GM11168 (cell line): ENCODE measurements at regions not wholly inside any gene's neighbourhood (a gene's known extent, or its start where the extent isn't known, plus 50 kb on each side); places are given as distances from the start of the nearest gene placed in this dataset.

Source experiments
- in situ Hi-C: fragments of 300-500 bp; cut with MboI; formaldehyde crosslinking; loops from one replicate; pipeline ENCODE4 v1.12.0; 2022; ENCODE audit warnings: low sequenced_read_pairs; ENCODE audit not compliant: unreplicated experiment

- in situ Hi-C loops: no loop called here
Measured at GRCh38 chr2:126788113-126788512, 110.6 kb upstream of the TEX51 start.

GRCh38 chr2:126788652-126789051 is 110.0 kb upstream of the TEX51 start:
- in situ Hi-C loops: no loop called here

GRCh38 chr2:126790987-126791780 is 107.5 kb upstream of the TEX51 start:
- in situ Hi-C loops: no loop called here

GRCh38 chr2:126792186-126792585 is 106.5 kb upstream of the TEX51 start:
- in situ Hi-C loops: no loop called here

- in situ Hi-C loops: no loop called here
Measured at GRCh38 chr2:126792993-126793392, 105.7 kb upstream of the TEX51 start.

GRCh38 chr2:126793885-126794613 is 104.6 kb upstream of the TEX51 start:
- in situ Hi-C loops: no loop called here

GRCh38 chr2:126795656-126796055 is 103.0 kb upstream of the TEX51 start:
- in situ Hi-C loops: no loop called here

- in situ Hi-C loops: no loop called here
Measured at GRCh38 chr2:126796931-126797621, 101.6 kb upstream of the TEX51 start.

- in situ Hi-C loops: no loop called here
Measured at GRCh38 chr2:126797622-126798275, 100.9 kb upstream of the TEX51 start.

GRCh38 chr2:126798276-126799140 is 100.2 kb upstream of the TEX51 start:
- in situ Hi-C loops: no loop called here

GRCh38 chr2:126799301-126799700 is 99.4 kb upstream of the TEX51 start:
- in situ Hi-C loops: no loop called here

GRCh38 chr2:126801473-126801872 is 97.2 kb upstream of the TEX51 start:
- in situ Hi-C loops: no loop called here

GRCh38 chr2:126802316-126802715 is 96.4 kb upstream of the TEX51 start:
- in situ Hi-C loops: no loop called here

GRCh38 chr2:126802774-126803433 is 95.8 kb upstream of the TEX51 start:
- in situ Hi-C loops: no loop called here

- in situ Hi-C loops: no loop called here
Measured at GRCh38 chr2:126803434-126803775, 95.3 kb upstream of the TEX51 start.

GRCh38 chr2:126804347-126804746 is 94.3 kb upstream of the TEX51 start:
- in situ Hi-C loops: no loop called here

GRCh38 chr2:126808929-126809328 is 89.8 kb upstream of the TEX51 start:
- in situ Hi-C loops: no loop called here

- in situ Hi-C loops: no loop called here
Measured at GRCh38 chr2:126809340-126809739, 89.3 kb upstream of the TEX51 start.

GRCh38 chr2:126810001-126810400 is 88.7 kb upstream of the TEX51 start:
- in situ Hi-C loops: no loop called here
